ENCODE measurements at regions not wholly inside any gene's neighbourhood (a gene's known extent, or its start where the extent isn't known, plus 50 kb on each side); places are given as distances from the start of the nearest gene placed in this dataset.

- no peaks in the 10 kb centered on the region for H3K27me3 Mint-ChIP-seq
- peaks cover 0 to 22% (median 14%) of the 10 kb centered on the region in 3 donors for H3K9me3 Mint-ChIP-seq
- H3K27ac Mint-ChIP-seq = no peak overlapping the region
- H3K4me3 Mint-ChIP-seq = no peak overlapping the region
- Histone ChIP-seq H3K4me1 (ENCODE audit: control insufficient read depth in 1 of 2, extremely low read depth in 1 of 2, insufficient read depth in 2 of 2, low read length in 2 of 2) (no peaks in the 10 kb centered on the region), H3K27ac (ENCODE audit: low read length) (no peak overlapping the region), H3K27me3 (replicated peaks in 1 of 2; ENCODE audit: control insufficient read depth in 2 of 2, extremely low read depth in 1 of 2, insufficient read depth in 2 of 2, low read length in 1 of 2) (no peaks in the 10 kb centered on the region), H3K36me3 (ENCODE audit: control insufficient read depth in 2 of 2, extremely low read depth in 1 of 2, insufficient read depth in 1 of 2, low read length in 1 of 2) (no peaks in the 10 kb centered on the region), H3K4me3 (ENCODE audit: control insufficient read depth in 1 of 2, extremely low read depth in 1 of 2, low read length in 1 of 2) (no peak overlapping the region), H3K9me3 (peaks cover 3% of the 10 kb centered on the region)
- CTCF ChIA-PET = no interaction called here
- no peaks in the 10 kb centered on the region for H3K4me1 Mint-ChIP-seq
- ATAC-seq (replicated peaks in 1 of 4) = no peak
- no peaks in the 10 kb centered on the region for H3K36me3 Mint-ChIP-seq
- no peak for DNase-seq
- WGBS (ENCODE audit: insufficient coverage) = no CpG with 5 or more reads among the region's 2 CpGs
- POLR2A ChIA-PET = no interaction called here
Measured at GRCh38 chr14:83251402-83251801, 1717.7 kb upstream of the SEL1L start.

DNA sequence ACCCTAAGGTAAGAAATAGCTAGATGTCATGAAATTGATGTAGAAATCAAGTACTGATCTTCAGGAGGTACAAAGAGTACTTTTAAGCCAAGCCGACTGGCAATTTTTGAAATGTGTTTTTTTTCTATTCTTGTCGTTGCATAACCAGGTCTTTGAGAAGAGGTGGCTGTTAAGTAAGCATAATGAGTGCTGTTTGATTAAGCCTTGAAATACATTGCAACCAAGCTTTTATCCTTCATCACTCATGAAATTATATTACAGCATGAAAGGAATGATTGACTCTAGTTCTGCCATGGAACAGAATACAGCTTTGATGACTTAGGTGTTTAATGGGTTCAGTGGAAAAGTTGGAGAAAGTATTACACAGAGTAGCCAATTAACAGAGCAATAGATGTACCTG lies 1720.2 kb upstream of the SEL1L start:
- POLR2A ChIA-PET = no interaction called here
- no peaks in the 10 kb centered on the region for H3K36me3 Mint-ChIP-seq
- ATAC-seq (replicated peaks in 1 of 4) = no peak

DNA sequence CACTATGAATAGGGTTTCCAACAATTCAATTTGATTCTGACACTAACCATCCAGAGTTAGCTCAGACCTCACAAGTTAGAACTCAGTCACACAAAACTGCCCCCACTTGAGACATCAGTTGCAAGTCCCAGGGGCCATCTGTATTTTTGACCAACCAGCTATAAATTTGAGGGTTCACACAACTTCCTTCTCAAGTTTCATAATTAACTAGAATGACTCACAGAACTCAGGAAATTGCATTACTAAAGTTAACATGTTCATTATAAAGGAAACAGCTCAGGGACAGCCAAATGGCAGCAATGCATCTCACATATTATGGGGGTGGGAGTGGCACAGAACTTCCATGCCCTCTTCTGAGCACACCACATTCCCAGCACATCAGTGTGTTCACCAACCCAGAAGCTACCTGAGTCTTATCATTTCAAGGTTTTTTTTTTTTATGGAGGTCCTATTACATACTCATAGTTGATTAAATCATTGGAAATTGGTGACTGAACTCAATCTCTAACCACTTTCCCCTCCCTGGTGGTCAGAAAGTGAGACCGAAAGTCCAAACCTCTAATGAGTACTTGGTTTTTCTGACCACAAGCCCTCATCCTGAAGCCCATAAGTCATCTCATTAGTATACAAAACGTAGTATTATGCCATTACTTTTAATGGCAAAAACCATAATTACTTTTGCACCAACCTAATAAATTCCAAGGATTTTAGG lies 1721.5 kb upstream of the SEL1L start:
- H3K27ac ChIP-seq (ENCODE audit: low read length) = no peak overlapping the region
- Mint-ChIP-seq H3K27me3 (no peaks in the 10 kb centered on the region), H3K4me1 (no peaks in the 10 kb centered on the region), H3K4me3 (no peak overlapping the region), H3K27ac (no peak overlapping the region), H3K9me3 (peaks cover 0 to 18% (median 7%) of the 10 kb centered on the region in 3 donors), H3K36me3 (no peaks in the 10 kb centered on the region)
- DNase-seq (no peak), ATAC-seq (replicated peaks in 1 of 4) (no peak)
- 0% methylated on average over 1 of the region's 2 CpGs for WGBS (ENCODE audit: insufficient coverage)
- H3K4me3 ChIP-seq (ENCODE audit: control insufficient read depth in 1 of 2, extremely low read depth in 1 of 2, low read length in 1 of 2) = no peak overlapping the region
- ChIA-PET POLR2A (no interaction called here), CTCF (interaction anchor here in 1 of 2 donors (0.5 kb wide), 1 partner anchor 329 kb away, joined by 3 read pairs; no protein-coding TSS in a partner anchor)
- H3K27me3 ChIP-seq (replicated peaks in 1 of 2; ENCODE audit: control insufficient read depth in 2 of 2, extremely low read depth in 1 of 2, insufficient read depth in 2 of 2, low read length in 1 of 2) = no peaks in the 10 kb centered on the region
- H3K9me3 ChIP-seq = peaks cover 3% of the 10 kb centered on the region
- no peaks in the 10 kb centered on the region for H3K4me1 ChIP-seq (ENCODE audit: control insufficient read depth in 1 of 2, extremely low read depth in 1 of 2, insufficient read depth in 2 of 2, low read length in 2 of 2)
- H3K36me3 ChIP-seq (ENCODE audit: control insufficient read depth in 2 of 2, extremely low read depth in 1 of 2, insufficient read depth in 1 of 2, low read length in 1 of 2) = no peaks in the 10 kb centered on the region

More for the DNA sequence above, 1720.2 kb upstream of the SEL1L start:
- H3K9me3 Mint-ChIP-seq = peaks cover 0 to 19% (median 14%) of the 10 kb centered on the region in 3 donors
- Histone ChIP-seq H3K36me3 (ENCODE audit: control insufficient read depth in 2 of 2, extremely low read depth in 1 of 2, insufficient read depth in 1 of 2, low read length in 1 of 2) (no peaks in the 10 kb centered on the region), H3K9me3 (peaks cover 3% of the 10 kb centered on the region), H3K4me1 (ENCODE audit: control insufficient read depth in 1 of 2, extremely low read depth in 1 of 2, insufficient read depth in 2 of 2, low read length in 2 of 2) (no peaks in the 10 kb centered on the region), H3K27me3 (replicated peaks in 1 of 2; ENCODE audit: control insufficient read depth in 2 of 2, extremely low read depth in 1 of 2, insufficient read depth in 2 of 2, low read length in 1 of 2) (no peaks in the 10 kb centered on the region), H3K27ac (ENCODE audit: low read length) (no peak overlapping the region), H3K4me3 (ENCODE audit: control insufficient read depth in 1 of 2, extremely low read depth in 1 of 2, low read length in 1 of 2) (no peak overlapping the region)
- H3K4me3 Mint-ChIP-seq = no peak overlapping the region
- no peak for DNase-seq
- no peaks in the 10 kb centered on the region for H3K4me1 Mint-ChIP-seq
- no peak overlapping the region for H3K27ac Mint-ChIP-seq
- no CpG with 5 or more reads among the region's 2 CpGs for WGBS (ENCODE audit: insufficient coverage)
- H3K27me3 Mint-ChIP-seq = no peaks in the 10 kb centered on the region
- CTCF ChIA-PET = no interaction called here

DNA sequence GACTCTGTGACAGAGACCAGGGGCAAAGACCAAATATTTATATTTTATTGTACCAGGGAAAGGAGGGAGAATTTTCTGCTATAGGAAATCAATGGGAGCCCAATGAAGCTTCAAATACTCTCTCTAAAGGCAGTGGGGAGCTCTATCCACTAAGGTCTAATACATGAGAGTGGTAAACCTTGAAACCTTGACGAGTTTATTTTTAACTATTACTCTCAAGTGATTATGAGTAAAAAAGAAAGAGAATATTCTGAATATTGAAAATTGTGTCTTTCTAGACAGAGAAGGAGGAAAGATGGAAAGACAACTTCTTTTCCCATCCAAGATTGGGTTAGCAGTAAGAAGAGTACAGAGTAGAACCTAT lies 1722.1 kb upstream of the SEL1L start:
- Mint-ChIP-seq H3K36me3 (no peaks in the 10 kb centered on the region), H3K27me3 (no peaks in the 10 kb centered on the region), H3K4me1 (no peaks in the 10 kb centered on the region), H3K9me3 (peaks cover 0 to 19% (median 7%) of the 10 kb centered on the region in 3 donors), H3K27ac (no peak overlapping the region), H3K4me3 (no peak overlapping the region)
- CTCF ChIA-PET = no interaction called here
- POLR2A ChIA-PET = no interaction called here
- Histone ChIP-seq H3K4me1 (ENCODE audit: control insufficient read depth in 1 of 2, extremely low read depth in 1 of 2, insufficient read depth in 2 of 2, low read length in 2 of 2) (no peaks in the 10 kb centered on the region), H3K4me3 (ENCODE audit: control insufficient read depth in 1 of 2, extremely low read depth in 1 of 2, low read length in 1 of 2) (no peak overlapping the region), H3K36me3 (ENCODE audit: control insufficient read depth in 2 of 2, extremely low read depth in 1 of 2, insufficient read depth in 1 of 2, low read length in 1 of 2) (no peaks in the 10 kb centered on the region), H3K27me3 (replicated peaks in 1 of 2; ENCODE audit: control insufficient read depth in 2 of 2, extremely low read depth in 1 of 2, insufficient read depth in 2 of 2, low read length in 1 of 2) (no peaks in the 10 kb centered on the region), H3K27ac (ENCODE audit: low read length) (no peak overlapping the region), H3K9me3 (peaks cover 3% of the 10 kb centered on the region)
- no CpG with 5 or more reads among the region's 1 CpG for WGBS (ENCODE audit: insufficient coverage)
- ATAC-seq (replicated peaks in 1 of 4) (no peak), DNase-seq (no peak)

DNA sequence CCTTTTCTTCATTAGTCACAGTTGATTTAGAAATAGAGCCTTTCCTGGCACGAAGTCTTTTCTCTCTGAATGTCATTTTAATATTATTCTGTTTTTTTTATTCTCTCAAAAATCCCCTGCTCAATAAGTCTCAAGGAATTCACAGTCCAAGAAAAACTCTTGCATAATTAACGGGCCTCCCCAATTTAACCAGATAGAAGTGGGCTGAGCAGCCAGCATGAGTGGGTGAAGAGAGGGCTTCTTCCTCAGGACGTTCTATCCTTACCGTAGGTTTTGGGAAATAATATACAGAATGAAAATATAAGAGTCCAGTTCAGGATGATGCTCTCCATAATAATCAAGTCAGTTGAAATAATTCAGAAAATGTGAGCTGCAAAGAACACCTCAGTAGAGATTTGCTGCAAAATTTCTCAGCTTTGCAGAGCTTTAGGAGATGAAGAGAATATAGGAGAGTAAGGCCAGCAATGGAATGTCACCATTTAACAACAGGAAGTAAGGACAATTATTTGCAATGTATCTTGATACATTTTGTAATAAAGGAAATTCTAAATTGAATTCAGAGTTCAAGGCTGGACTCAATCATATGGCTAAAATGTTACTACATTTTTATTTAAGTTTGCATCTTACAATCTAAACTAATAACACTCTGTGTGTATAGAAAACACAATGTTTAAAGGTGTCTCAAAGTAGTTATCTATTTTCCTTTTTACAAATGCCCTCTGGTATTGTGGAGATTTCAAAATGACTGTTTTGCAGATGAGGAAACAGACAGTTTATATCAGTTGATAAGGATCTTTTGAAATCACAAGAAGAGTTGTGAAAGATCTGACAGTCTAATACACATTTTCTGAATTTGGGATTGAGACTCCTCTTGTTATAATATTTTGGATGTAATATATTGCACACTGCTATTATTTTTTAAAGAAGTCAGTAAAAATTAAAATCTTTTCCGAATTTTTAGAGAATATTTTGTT lies 1724.1 kb upstream of the SEL1L start:
- DNase-seq (no peak), ATAC-seq (replicated peaks in 1 of 4) (no peak)
- Mint-ChIP-seq H3K4me3 (no peak overlapping the region), H3K27me3 (no peaks in the 10 kb centered on the region), H3K36me3 (no peaks in the 10 kb centered on the region), H3K4me1 (no peaks in the 10 kb centered on the region), H3K9me3 (peaks cover 0 to 29% (median 13%) of the 10 kb centered on the region in 3 donors), H3K27ac (no peak overlapping the region)
- CTCF ChIA-PET = no interaction called here
- Histone ChIP-seq H3K4me3 (ENCODE audit: control insufficient read depth in 1 of 2, extremely low read depth in 1 of 2, low read length in 1 of 2) (no peak overlapping the region), H3K27ac (ENCODE audit: low read length) (no peak overlapping the region), H3K4me1 (ENCODE audit: control insufficient read depth in 1 of 2, extremely low read depth in 1 of 2, insufficient read depth in 2 of 2, low read length in 2 of 2) (no peaks in the 10 kb centered on the region), H3K36me3 (ENCODE audit: control insufficient read depth in 2 of 2, extremely low read depth in 1 of 2, insufficient read depth in 1 of 2, low read length in 1 of 2) (no peaks in the 10 kb centered on the region), H3K27me3 (replicated peaks in 1 of 2; ENCODE audit: control insufficient read depth in 2 of 2, extremely low read depth in 1 of 2, insufficient read depth in 2 of 2, low read length in 1 of 2) (no peaks in the 10 kb centered on the region), H3K9me3 (peaks cover 3% of the 10 kb centered on the region)
- WGBS (ENCODE audit: insufficient coverage) = no CpG with 5 or more reads among the region's 5 CpGs
- POLR2A ChIA-PET = no interaction called here

DNA sequence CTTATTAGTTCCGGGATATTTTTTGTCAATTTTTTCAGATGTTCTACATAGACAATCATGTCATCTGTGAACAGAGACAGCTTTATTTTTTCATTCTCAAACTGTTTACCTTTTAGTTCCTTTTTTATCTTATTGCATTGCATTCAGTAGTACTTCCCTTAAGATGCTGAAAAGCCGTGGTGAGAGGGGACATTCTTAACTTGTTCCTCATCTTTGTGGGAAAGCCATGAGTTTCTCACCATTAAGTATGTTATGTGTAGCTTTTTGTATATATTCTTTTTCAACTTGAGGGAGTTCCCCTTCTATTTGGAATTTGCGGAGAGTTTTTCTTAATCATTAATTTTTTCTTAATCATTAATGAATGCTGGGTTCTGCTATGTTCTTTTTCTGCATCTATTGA lies 1727.1 kb upstream of the SEL1L start:
- Histone ChIP-seq H3K27me3 (replicated peaks in 1 of 2; ENCODE audit: control insufficient read depth in 2 of 2, extremely low read depth in 1 of 2, insufficient read depth in 2 of 2, low read length in 1 of 2) (no peaks in the 10 kb centered on the region), H3K4me3 (ENCODE audit: control insufficient read depth in 1 of 2, extremely low read depth in 1 of 2, low read length in 1 of 2) (no peak overlapping the region), H3K36me3 (ENCODE audit: control insufficient read depth in 2 of 2, extremely low read depth in 1 of 2, insufficient read depth in 1 of 2, low read length in 1 of 2) (no peaks in the 10 kb centered on the region), H3K27ac (ENCODE audit: low read length) (no peak overlapping the region), H3K9me3 (peaks cover 2% of the 10 kb centered on the region), H3K4me1 (ENCODE audit: control insufficient read depth in 1 of 2, extremely low read depth in 1 of 2, insufficient read depth in 2 of 2, low read length in 2 of 2) (no peaks in the 10 kb centered on the region)
- H3K27me3 Mint-ChIP-seq = no peaks in the 10 kb centered on the region
- no peaks in the 10 kb centered on the region for H3K36me3 Mint-ChIP-seq
- POLR2A ChIA-PET = no interaction called here
- WGBS (ENCODE audit: insufficient coverage) = no CpG with 5 or more reads among the region's 3 CpGs
- peaks cover 0 to 28% (median 9%) of the 10 kb centered on the region in 3 donors for H3K9me3 Mint-ChIP-seq
- ATAC-seq (replicated peaks in 1 of 4) = no peak
- CTCF ChIA-PET = no interaction called here
- H3K4me3 Mint-ChIP-seq = no peak overlapping the region
- no peaks in the 10 kb centered on the region for H3K4me1 Mint-ChIP-seq
- DNase-seq = no peak
- no peak overlapping the region for H3K27ac Mint-ChIP-seq
